Gastroesophageal sphincter (tissue), 3 donors: ENCODE measurements at regions not wholly inside any gene's neighbourhood (a gene's known extent, or its start where the extent isn't known, plus 50 kb on each side); places are given as distances from the start of the nearest gene placed in this dataset.

Experiments used
- CTCF ChIP-seq, 4 experiments: fragments of 200-600 bp in 2 of 4; fragments of 450-650 bp in 2 of 4; sonication (generic) in 1 of 4; IDR thresholded peaks; one replicate each; pipeline ENCODE4 v1.5.1; 2017 to 2019; ENCODE audit warnings: antibody characterized with exemption in 4 of 4, mild to moderate bottlenecking in 2 of 4, moderate library complexity in 2 of 4
- EP300 ChIP-seq: sonication (generic); formaldehyde crosslinking; IDR thresholded peaks from one replicate; pipeline ENCODE4 v1.6.1; 2017; ENCODE audit warnings: antibody characterized with exemption, mild to moderate bottlenecking
- POLR2A ChIP-seq, 2 donors: fragments of 450-650 bp; IDR thresholded peaks; one replicate each; pipeline ENCODE4 v1.6.1; 2017; ENCODE audit warnings: antibody characterized with exemption in 2 of 2, mild to moderate bottlenecking in 2 of 2, moderate library complexity in 1 of 2
- POLR2AphosphoS5 ChIP-seq: sonication (generic); formaldehyde crosslinking; IDR thresholded peaks from one replicate; pipeline ENCODE4 v1.6.1; 2017; ENCODE audit warnings: antibody characterized with exemption

DNA sequence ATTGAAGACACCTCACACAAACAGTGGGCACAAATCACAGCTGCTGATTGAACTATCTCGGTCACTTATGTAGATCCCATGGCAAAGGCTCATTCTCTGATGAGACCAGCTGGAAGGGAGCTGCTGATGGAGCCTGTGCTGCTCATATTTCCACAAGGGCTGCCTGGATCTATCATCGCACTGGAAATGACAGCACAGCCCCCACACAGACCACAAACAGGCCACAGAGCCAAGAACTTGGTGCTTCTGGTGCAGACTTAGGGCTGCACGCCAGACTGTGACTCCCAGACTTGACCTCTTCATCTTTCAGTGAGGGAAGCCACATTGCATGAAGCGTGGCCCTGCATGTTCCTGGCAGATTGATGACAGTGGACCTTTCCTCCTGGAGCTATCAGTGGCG lies 197.6 kb downstream of the MINAR1 start:
- TF ChIP-seq POLR2A (IDR thresholded peaks at IDR 0.05) (no peak), CTCF (IDR thresholded peaks at IDR 0.05) (no peak), POLR2AphosphoS5 (no peak), EP300 (no peak)
